MM.1S (cell line): ENCODE measurements at regions not wholly inside any gene's neighbourhood (a gene's known extent, or its start where the extent isn't known, plus 50 kb on each side); places are given as distances from the start of the nearest gene placed in this dataset.

Source experiments
- DNase-seq: peaks from one replicate; pipeline ENCODE4 v3.0.0-alpha.2; 2015
- H2AFZ ChIP-seq: fragments of 300-600 bp; sonication (generic); 2 replicates; pipeline ENCODE4 v1.6.0; 2016; ENCODE audit warnings: antibody characterized with exemption, low read length
- H3F3A ChIP-seq: fragments of 300-600 bp; sonication (generic); 2 replicates; pipeline ENCODE4 v1.6.1; 2016; ENCODE audit warnings: mild to moderate bottlenecking, antibody characterized with exemption, low read length, moderate library complexity, mixed read lengths; ENCODE audit not compliant: insufficient read depth
- H3K27ac ChIP-seq: fragments of 300-600 bp; sonication (generic); 2 replicates; pipeline ENCODE4 v1.5.1; 2016; ENCODE audit warnings: mild to moderate bottlenecking, low read length
- H3K27me3 ChIP-seq: fragments of 300-600 bp; sonication (generic); replicated peaks from 2 replicates; pipeline ENCODE4 v1.6.0; 2016; ENCODE audit warnings: low read length; ENCODE audit not compliant: insufficient read depth
- H3K36me3 ChIP-seq: fragments of 300-600 bp; sonication (generic); replicated peaks from 2 replicates; pipeline ENCODE4 v1.6.1; 2016; ENCODE audit warnings: mild to moderate bottlenecking, low read length, mixed read lengths; ENCODE audit not compliant: insufficient read depth
- H3K4me1 ChIP-seq: fragments of 300-600 bp; sonication (generic); 2 replicates; pipeline ENCODE4 v1.6.1; 2016; ENCODE audit warnings: low read length, mixed read lengths
- H3K4me2 ChIP-seq: fragments of 300-600 bp; sonication (generic); 2 replicates; pipeline ENCODE4 v1.6.0; 2016; ENCODE audit warnings: low read depth, low read length
- H3K4me3 ChIP-seq: fragments of 300-600 bp; sonication (generic); 2 replicates; pipeline ENCODE4 v1.5.1; 2016; ENCODE audit warnings: low read length, mixed read lengths
- H3K79me2 ChIP-seq: fragments of 300-600 bp; sonication (generic); 2 replicates; pipeline ENCODE4 v1.6.1; 2016; ENCODE audit warnings: mixed run types, low read length, mixed read lengths
- H3K9ac ChIP-seq: fragments of 300-600 bp; sonication (generic); 2 replicates; pipeline ENCODE4 v1.6.1; 2016; ENCODE audit warnings: low read length, mixed read lengths
- H3K9me2 ChIP-seq: fragments of 300-600 bp; sonication (generic); replicated peaks from 2 replicates; pipeline ENCODE4 v1.6.1; 2016; ENCODE audit warnings: mild to moderate bottlenecking, low read length, mixed read lengths; ENCODE audit not compliant: insufficient read depth
- H3K9me3 ChIP-seq: fragments of 300-600 bp; sonication (generic); replicated peaks from 2 replicates; pipeline ENCODE4 v1.6.1; 2016; ENCODE audit warnings: mild to moderate bottlenecking, low read length, mixed read lengths; ENCODE audit not compliant: insufficient read depth
- H4K20me1 ChIP-seq: fragments of 300-600 bp; sonication (generic); 2 replicates; pipeline ENCODE4 v1.6.1; 2016; ENCODE audit warnings: mild to moderate bottlenecking, low read length, moderate library complexity, mixed read lengths; ENCODE audit not compliant: insufficient read depth
- CTCF ChIP-seq: fragments of 300-600 bp; sonication (generic); IDR thresholded peaks from 2 replicates; pipeline ENCODE4 v1.5.1; 2016; ENCODE audit warnings: antibody characterized with exemption, low read length, mixed read lengths
- EZH2 ChIP-seq: fragments of 300-600 bp; sonication (generic); optimal IDR thresholded peaks from 2 replicates; pipeline ENCODE3; 2017; ENCODE audit warnings: low read depth, mild to moderate bottlenecking, antibody characterized with exemption, low read length, mixed read lengths
- EZH2phosphoT487 ChIP-seq: fragments of 300-600 bp; sonication (generic); IDR thresholded peaks from 2 replicates; pipeline ENCODE4 v1.6.1; 2018; ENCODE audit warnings: antibody characterized with exemption, low read length

GRCh38 chr1:30049748-30050296, 673.6 kb downstream of the MATN1 start:
- Histone ChIP-seq H3K9me2 (no peaks in the 10 kb centered on the region), H3K79me2 (no peaks in the 10 kb centered on the region), H3F3A (no peaks in the 10 kb centered on the region), H3K36me3 (no peaks in the 10 kb centered on the region), H4K20me1 (no peaks in the 10 kb centered on the region), H3K4me2 (no peak overlapping the region), H3K9ac (no peak overlapping the region), H2AFZ (no peak overlapping the region), H3K4me3 (no peak overlapping the region), H3K9me3 (no peaks in the 10 kb centered on the region), H3K27ac (no peak overlapping the region), H3K4me1 (no peaks in the 10 kb centered on the region), H3K27me3 (peaks cover 88% of the 10 kb centered on the region)
- DNase-seq = no peak
- TF ChIP-seq EZH2phosphoT487 (no peak), CTCF (no peak), EZH2 (no peak)

GRCh38 chr1:30048905-30049304, 674.5 kb downstream of the MATN1 start:
- H3K36me3 ChIP-seq = no peaks in the 10 kb centered on the region
- no peak overlapping the region for H3K4me2 ChIP-seq
- no peaks in the 10 kb centered on the region for H3F3A ChIP-seq
- H3K79me2 ChIP-seq = no peaks in the 10 kb centered on the region
- no peak overlapping the region for H3K27ac ChIP-seq
- no peaks in the 10 kb centered on the region for H4K20me1 ChIP-seq
- no peak overlapping the region for H2AFZ ChIP-seq
- peaks cover 84% of the 10 kb centered on the region for H3K27me3 ChIP-seq
- no peak for DNase-seq
- H3K9me3 ChIP-seq = no peaks in the 10 kb centered on the region
- H3K4me1 ChIP-seq = no peaks in the 10 kb centered on the region
- no peak overlapping the region for H3K9ac ChIP-seq
- no peaks in the 10 kb centered on the region for H3K9me2 ChIP-seq
- TF ChIP-seq CTCF = no peak
- TF ChIP-seq EZH2 = no peak
- no peak for TF ChIP-seq EZH2phosphoT487
- H3K4me3 ChIP-seq = no peak overlapping the region

- Histone ChIP-seq H3K27ac (no peak overlapping the region), H3K4me3 (no peak overlapping the region), H2AFZ (no peak overlapping the region), H3K9ac (no peak overlapping the region), H4K20me1 (no peaks in the 10 kb centered on the region), H3K79me2 (no peaks in the 10 kb centered on the region), H3F3A (no peaks in the 10 kb centered on the region), H3K4me2 (no peak overlapping the region), H3K27me3 (peaks cover 72% of the 10 kb centered on the region), H3K9me3 (no peaks in the 10 kb centered on the region), H3K9me2 (no peaks in the 10 kb centered on the region), H3K36me3 (no peaks in the 10 kb centered on the region), H3K4me1 (no peaks in the 10 kb centered on the region)
- TF ChIP-seq EZH2 (no peak), EZH2phosphoT487 (no peak), CTCF (no peak)
- no peak for DNase-seq
These were observed 675.8 kb downstream of the MATN1 start for GRCh38 chr1:30047576-30047975.
